Smooth muscle cell (in vitro differentiated cells): ENCODE measurements at regions not wholly inside any gene's neighbourhood (a gene's known extent, or its start where the extent isn't known, plus 50 kb on each side); places are given as distances from the start of the nearest gene placed in this dataset.

Experiments
- DNase-seq: peaks from one replicate; lab custom pipeline; 2025; ENCODE audit not compliant: unreplicated experiment; lab: John Stamatoyannopoulos, UW
- H2AFZ ChIP-seq: fragments of 200-600 bp; sonication (generic); 2 replicates; pipeline ENCODE4 v1.6.0; 2016; ENCODE audit warnings: antibody characterized with exemption, low read depth, mild to moderate bottlenecking
- H3F3A ChIP-seq: fragments of 200-600 bp; sonication (generic); 2 replicates; pipeline ENCODE4 v1.6.0; 2017; ENCODE audit warnings: antibody characterized with exemption, low read depth
- H3K27ac ChIP-seq: fragments of 200-600 bp; sonication (generic); 2 replicates; pipeline ENCODE4 v1.5.1; 2016; ENCODE audit warnings: low read depth, mild to moderate bottlenecking
- H3K27me3 ChIP-seq: fragments of 200-600 bp; sonication (generic); 2 replicates; pipeline ENCODE4 v1.6.1; 2016; ENCODE audit warnings: low read depth, mild to moderate bottlenecking
- H3K36me3 ChIP-seq: fragments of 200-600 bp; sonication (generic); 2 replicates; pipeline ENCODE4 v1.5.1; 2016; ENCODE audit warnings: low read depth
- H3K4me1 ChIP-seq: fragments of 200-600 bp; sonication (generic); 2 replicates; pipeline ENCODE4 v1.5.1; 2016; ENCODE audit warnings: low read depth
- H3K4me2 ChIP-seq: fragments of 200-600 bp; sonication (generic); 2 replicates; pipeline ENCODE4 v1.6.0; 2016; ENCODE audit warnings: mild to moderate bottlenecking
- H3K4me3 ChIP-seq: fragments of 200-600 bp; sonication (generic); 2 replicates; pipeline ENCODE4 v1.5.1; 2016; ENCODE audit warnings: mild to moderate bottlenecking
- H3K79me2 ChIP-seq: fragments of 200-600 bp; sonication (generic); 2 replicates; pipeline ENCODE4 v1.6.0; 2016; ENCODE audit warnings: low read depth, mild to moderate bottlenecking
- H3K9ac ChIP-seq: fragments of 200-600 bp; sonication (generic); 2 replicates; pipeline ENCODE4 v1.6.0; 2016; ENCODE audit warnings: low read depth
- H3K9me3 ChIP-seq: fragments of 200-600 bp; sonication (generic); replicated peaks from 2 replicates; pipeline ENCODE4 v1.5.1; 2016; ENCODE audit warnings: low read depth
- H4K20me1 ChIP-seq: fragments of 200-600 bp; sonication (generic); 2 replicates; pipeline ENCODE4 v1.6.0; 2016; ENCODE audit warnings: low read depth
- CTCF ChIP-seq: fragments of 200-600 bp; sonication (generic); IDR thresholded peaks from 2 replicates; pipeline ENCODE4 v1.5.1; 2017; ENCODE audit warnings: borderline replicate concordance, mild to moderate bottlenecking, antibody characterized with exemption; ENCODE audit not compliant: insufficient read depth, poor library complexity, severe bottlenecking
- WGBS: methylation state at CpG from one replicate; pipeline ENCODE4 v1.1.7; 2016; ENCODE audit warnings: low lambda C conversion rate; 5-methylcytosine and 5-hydroxymethylcytosine counted together

GRCh38 chr18:2192562-2192961 is 378.7 kb downstream of the METTL4 start:
- H3K4me3 ChIP-seq: no peak overlapping the region
- H2AFZ ChIP-seq: no peak overlapping the region
- peaks cover 8% of the 10 kb centered on the region for H3K9me3 ChIP-seq
- no peaks in the 10 kb centered on the region for H4K20me1 ChIP-seq
- no peak overlapping the region for H3K4me2 ChIP-seq
- H3K36me3 ChIP-seq: no peaks in the 10 kb centered on the region
- no peak overlapping the region for H3K27ac ChIP-seq
- H3K4me1 ChIP-seq: no peaks in the 10 kb centered on the region
- WGBS: 94% methylated on average over 4 of the region's 4 CpGs
- no peak for DNase-seq
- no peak overlapping the region for H3K9ac ChIP-seq
- TF ChIP-seq CTCF: no peak
- H3K27me3 ChIP-seq: peaks cover 11% of the 10 kb centered on the region
- H3F3A ChIP-seq: no peaks in the 10 kb centered on the region
- no peaks in the 10 kb centered on the region for H3K79me2 ChIP-seq

GRCh38 chr18:2197946-2198345 is 373.4 kb downstream of the METTL4 start:
- Histone ChIP-seq H3K9ac (no peak overlapping the region), H3K27me3 (no peaks in the 10 kb centered on the region), H3K36me3 (no peaks in the 10 kb centered on the region), H3K9me3 (peaks cover 6% of the 10 kb centered on the region), H3K4me1 (no peaks in the 10 kb centered on the region), H3K4me2 (no peak overlapping the region), H2AFZ (no peak overlapping the region), H3F3A (no peaks in the 10 kb centered on the region), H4K20me1 (no peaks in the 10 kb centered on the region), H3K4me3 (no peak overlapping the region), H3K27ac (no peak overlapping the region), H3K79me2 (no peaks in the 10 kb centered on the region)
- WGBS: 86% methylated on average over 4 of the region's 4 CpGs
- DNase-seq: no peak
- TF ChIP-seq CTCF: no peak

- Histone ChIP-seq H3K9ac (no peak overlapping the region), H3K27me3 (no peaks in the 10 kb centered on the region), H3K79me2 (no peaks in the 10 kb centered on the region), H3K4me3 (no peak overlapping the region), H3F3A (no peaks in the 10 kb centered on the region), H3K9me3 (no peaks in the 10 kb centered on the region), H3K4me1 (no peaks in the 10 kb centered on the region), H2AFZ (no peak overlapping the region), H3K4me2 (no peak overlapping the region), H3K36me3 (no peaks in the 10 kb centered on the region), H3K27ac (no peak overlapping the region), H4K20me1 (no peaks in the 10 kb centered on the region)
- DNase-seq: no peak
- WGBS: 82% methylated on average over 2 of the region's 2 CpGs
- TF ChIP-seq CTCF: no peak
Measured at GRCh38 chr18:2199060-2199459, 372.2 kb downstream of the METTL4 start.

GRCh38 chr18:2201036-2201600 is 370.2 kb downstream of the METTL4 start:
- Histone ChIP-seq H3K9me3 (no peaks in the 10 kb centered on the region), H3K4me2 (no peak overlapping the region), H3K27ac (no peak overlapping the region), H3K36me3 (no peaks in the 10 kb centered on the region), H3K79me2 (no peaks in the 10 kb centered on the region), H3K9ac (no peak overlapping the region), H3F3A (no peaks in the 10 kb centered on the region), H3K4me3 (no peak overlapping the region), H3K4me1 (no peaks in the 10 kb centered on the region), H4K20me1 (no peaks in the 10 kb centered on the region), H2AFZ (no peak overlapping the region), H3K27me3 (no peaks in the 10 kb centered on the region)
- 89% methylated on average over 2 of the region's 2 CpGs for WGBS
- no peak for DNase-seq
- no peak for TF ChIP-seq CTCF
